ENCODE measurements at regions not wholly inside any gene's neighbourhood (a gene's known extent, or its start where the extent isn't known, plus 50 kb on each side); places are given as distances from the start of the nearest gene placed in this dataset.

DNA sequence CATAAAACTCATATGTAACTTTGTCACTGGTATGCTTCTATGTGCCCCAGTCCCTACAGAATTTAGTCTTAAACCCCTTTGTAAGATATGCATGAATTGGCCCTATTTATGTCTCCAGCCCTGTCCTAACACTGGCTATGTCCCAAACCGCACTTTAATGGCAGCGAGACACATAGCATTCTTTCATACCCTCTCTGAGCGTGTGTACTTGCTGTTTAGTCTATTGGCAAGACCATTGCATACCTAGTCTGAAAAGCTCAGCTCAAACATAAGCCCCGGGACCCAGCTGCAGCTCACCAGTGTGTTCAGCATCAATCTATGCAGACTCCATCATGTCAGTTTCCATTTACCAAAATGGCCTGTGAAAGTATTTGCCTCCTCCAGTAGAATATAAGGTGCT, 1018.4 kb upstream of the TENM3 start:
- TF ChIP-seq POLR2A (IDR thresholded peaks at IDR 0.05; ENCODE audit: low read depth, low read length) = no peak
- TF ChIP-seq POLR2AphosphoS5 (IDR thresholded peaks at IDR 0.05; ENCODE audit: low read depth, low read length) = no peak
- TF ChIP-seq TAF1 (IDR thresholded peaks at IDR 0.05; ENCODE audit: borderline replicate concordance, low read depth, low read length) = no peak
